AG04450 (cell line): ENCODE measurements at regions not wholly inside any gene's neighbourhood (a gene's known extent, or its start where the extent isn't known, plus 50 kb on each side); places are given as distances from the start of the nearest gene placed in this dataset.
"Not testable (repeated sequence)": the region's sequence is repeated elsewhere in the genome, so short reads cannot be mapped to it uniquely, and the experiment has no call there.

Experiments used
- CTCF ChIA-PET: fragments of 300-600, 350-600 bp; formaldehyde crosslinking; extraction: SDS; loops from one replicate; lab custom pipeline; 2022; ENCODE audit warnings: antibody characterized with exemption, inconsistent platforms; lab: Charles Lee
- POLR2A ChIA-PET: fragments of 350-600 bp; formaldehyde crosslinking; extraction: SDS; loops from one replicate; lab custom pipeline; 2021; ENCODE audit warnings: antibody characterized with exemption, inconsistent platforms; lab: Yijun Ruan, JAX
- DNase-seq: peaks from one replicate; pipeline ENCODE4 v3.0.0-alpha.2; 2011; ENCODE audit warnings: low read depth, low spot score
- H3K27ac ChIP-seq: one replicate; pipeline ENCODE4 v1.5.1; 2012; ENCODE audit warnings: low read depth, low read length, control low read depth
- H3K27me3 ChIP-seq: one replicate; pipeline ENCODE4 v1.6.0; 2012; ENCODE audit warnings: low read length; ENCODE audit not compliant: control insufficient read depth, insufficient read depth
- H3K4me3 ChIP-seq: 2 replicates; pipeline ENCODE4 v1.5.1; 2011; ENCODE audit warnings: mild to moderate bottlenecking, low read depth, low read length, control low read depth
- H3K9me3 ChIP-seq: 2 replicates; pipeline ENCODE4 v1.5.1; 2012; ENCODE audit warnings: low read length; ENCODE audit not compliant: control insufficient read depth, insufficient read depth
- CTCF ChIP-seq: IDR thresholded peaks from 2 replicates; pipeline ENCODE4 v1.5.1; 2011; ENCODE audit warnings: low read depth, low read length, control low read depth, inconsistent platforms

GRCh38 chrY:20891440-20892160 lies 135.7 kb downstream of the RPS4Y2 start:
- ChIA-PET CTCF (no interaction called here), POLR2A (no interaction called here)
- no peak for TF ChIP-seq CTCF
- no peak for DNase-seq
- Histone ChIP-seq H3K9me3 (no peaks in the 10 kb centered on the region), H3K4me3 (no peak overlapping the region), H3K27ac (no peak overlapping the region), H3K27me3 (no peaks in the 10 kb centered on the region)

GRCh38 chrY:20925350-20926091 lies 169.6 kb downstream of the RPS4Y2 start:
- H3K4me3 ChIP-seq, POLR2A ChIA-PET, H3K27me3 ChIP-seq, CTCF ChIA-PET, DNase-seq, H3K9me3 ChIP-seq, H3K27ac ChIP-seq: not testable (repeated sequence)

- POLR2A ChIA-PET: no interaction called here
- Histone ChIP-seq H3K27ac (no peak overlapping the region), H3K27me3 (no peaks in the 10 kb centered on the region), H3K9me3 (no peaks in the 10 kb centered on the region; the same call in none of the 2 replicates), H3K4me3 (no peak overlapping the region)
- CTCF ChIA-PET: no interaction called here
- DNase-seq: no peak
- TF ChIP-seq CTCF: no peak
Observed at GRCh38 chrY:20929691-20930342, 173.9 kb downstream of the RPS4Y2 start.

GRCh38 chrY:20936709-20937251 lies 180.9 kb downstream of the RPS4Y2 start:
- H3K9me3 ChIP-seq, CTCF ChIA-PET, H3K4me3 ChIP-seq, DNase-seq, H3K27me3 ChIP-seq, POLR2A ChIA-PET, H3K27ac ChIP-seq: not testable (repeated sequence)

GRCh38 chrY:20961512-20961911 lies 205.6 kb downstream of the RPS4Y2 start:
- CTCF ChIA-PET: no interaction called here
- Histone ChIP-seq H3K9me3 (peaks cover 5% of the 10 kb centered on the region; the same call in 1 of the 2 replicates), H3K27ac (no peak overlapping the region), H3K27me3 (no peaks in the 10 kb centered on the region), H3K4me3 (no peak overlapping the region)
- no peak for TF ChIP-seq CTCF
- POLR2A ChIA-PET: no interaction called here
- no peak for DNase-seq
